ENCODE measurements at regions not wholly inside any gene's neighbourhood (a gene's known extent, or its start where the extent isn't known, plus 50 kb on each side); places are given as distances from the start of the nearest gene placed in this dataset.
A peak's percentile ranks its signal among the peaks of the same experiment; 100 is the strongest.

- Histone ChIP-seq H4K91ac (ENCODE audit: insufficient read length, low read depth, low read length) (no peak overlapping the region), H3K27me3 (ENCODE audit: insufficient read depth, low read length) (no peaks in the 10 kb centered on the region), H3K4ac (ENCODE audit: low read depth, low read length) (no peak overlapping the region), H2BK120ac (ENCODE audit: low read depth, low read length, poor library complexity, severe bottlenecking) (no peak overlapping the region), H4K20me1 (ENCODE audit: control insufficient read depth, insufficient read depth, insufficient read length) (no peaks in the 10 kb centered on the region), H3K14ac (ENCODE audit: insufficient read depth, low read length) (no peak overlapping the region), H3K23ac (ENCODE audit: insufficient read length, low read depth, low read length) (no peak overlapping the region), H4K8ac (replicated peaks; ENCODE audit: insufficient read length, low read depth, low read length) (no peak overlapping the region), H3K18ac (ENCODE audit: insufficient read length, low read depth, low read length) (no peak overlapping the region), H4K5ac (ENCODE audit: insufficient read length, low read depth, low read length) (no peak overlapping the region), H3K79me1 (ENCODE audit: insufficient read depth, low read depth, low read length, poor library complexity, severe bottlenecking) (no peaks in the 10 kb centered on the region), H2AK5ac (ENCODE audit: insufficient read length, low read length) (no peak overlapping the region), H2AFZ (ENCODE audit: low read length) (no peak overlapping the region), H2BK12ac (ENCODE audit: insufficient read length, low read depth, low read length) (no peak overlapping the region), H3K56ac (ENCODE audit: insufficient read length, low read depth, low read length) (no peak overlapping the region), H3T11ph (ENCODE audit: low read length) (no peak overlapping the region), H3K23me2 (ENCODE audit: insufficient read length, low read depth, low read length, poor library complexity, severe bottlenecking) (no peaks in the 10 kb centered on the region), H3K9me3 (ENCODE audit: control insufficient read depth, low read depth, low read length) (no peaks in the 10 kb centered on the region), H3K4me2 (ENCODE audit: insufficient read depth, insufficient read length, low read length) (no peak overlapping the region), H3K27ac (ENCODE audit: insufficient read length, low read depth, low read length) (no peak overlapping the region), H3K4me1 (ENCODE audit: insufficient read depth, low read length) (peaks cover 2% of the 10 kb centered on the region; the same call in 1 of the 2 replicates), H2BK15ac (ENCODE audit: low read depth, low read length) (no peak overlapping the region), H2BK20ac (ENCODE audit: low read depth, low read length, poor library complexity, severe bottlenecking) (no peak overlapping the region), H3K79me2 (ENCODE audit: insufficient read depth, low read length) (no peaks in the 10 kb centered on the region), H3K9ac (ENCODE audit: extremely low read depth, insufficient read length, low read length) (no peak overlapping the region), H2BK5ac (ENCODE audit: insufficient read length, low read length) (no peak overlapping the region)
- Mint-ChIP-seq H3K4me3 (no peak overlapping the region), H3K27ac (no peak overlapping the region), H3K36me3 (ENCODE audit: insufficient read depth in 1 of 3, low read depth in 3 of 3) (peaks cover 0 to 2% (median 0%) of the 10 kb centered on the region in 3 experiments; a peak in 1 of 7 replicates), H3K4me1 (peaks cover 10 to 14% of the 10 kb centered on the region in 2 experiments), H3K27me3 (ENCODE audit: low read depth) (no peaks in the 10 kb centered on the region), H3K9me3 (no peaks in the 10 kb centered on the region; a peak in 2 of 5 replicates)
- TF ChIP-seq CTCF (conservative IDR thresholded peaks at IDR 0.05) = peak; percentile 35; the same call in 1 of the 3 replicates
- DNase-seq = no peak
- no CpG with 5 or more reads among the region's 4 CpGs for WGBS (ENCODE audit: extremely low coverage, insufficient read length, low lambda C conversion rate)
Observed at GRCh38 chr4:18934197-18934596, 912.6 kb upstream of the LCORL start.
